ENCODE measurements at regions not wholly inside any gene's neighbourhood (a gene's known extent, or its start where the extent isn't known, plus 50 kb on each side); places are given as distances from the start of the nearest gene placed in this dataset.

- TF ChIP-seq CTCF (IDR thresholded peaks at IDR 0.05 in 8 of 11, conservative IDR thresholded peaks at IDR 0.05 in 3 of 11) = no peak
- no peak for TF ChIP-seq POLR2A (IDR thresholded peaks at IDR 0.05)
These were observed 1004.0 kb downstream of the ADGRL3 start for GRCh38 chr4:62204136-62204535.
